ENCODE measurements at regions not wholly inside any gene's neighbourhood (a gene's known extent, or its start where the extent isn't known, plus 50 kb on each side); places are given as distances from the start of the nearest gene placed in this dataset.
A peak's percentile ranks its signal among the peaks of the same experiment; 100 is the strongest.

DNA sequence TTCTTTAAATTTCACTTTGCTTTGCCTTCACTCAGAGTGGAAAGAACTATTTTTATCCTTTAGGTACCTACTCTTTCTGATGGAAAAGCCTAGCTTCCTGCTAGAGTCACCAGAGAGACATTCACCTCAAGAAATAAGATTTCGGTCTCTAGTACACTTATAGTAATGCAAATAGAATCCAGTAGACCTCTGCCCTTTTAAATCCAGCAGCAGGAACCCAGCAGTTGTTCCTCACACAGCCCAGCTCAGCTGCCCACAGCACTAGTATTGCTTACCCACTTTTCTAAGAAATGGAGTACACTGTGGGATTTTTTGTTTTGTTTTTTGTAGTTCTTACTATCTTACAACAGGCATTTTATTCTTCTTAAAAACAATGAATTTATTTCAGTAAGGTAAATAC lies 497.0 kb upstream of the CCDC54 start:
- H3K9me3 ChIP-seq (ENCODE audit: control insufficient read depth, insufficient read depth, low read length), result no peaks in the 10 kb centered on the region; the same call in 1 of the 2 replicates
- no peaks in the 10 kb centered on the region for H3K36me3 ChIP-seq (ENCODE audit: insufficient read depth, low read length)
- peaks cover 13% of the 10 kb centered on the region for H3K4me1 ChIP-seq (ENCODE audit: insufficient read depth, low read length)
- H3K9ac ChIP-seq (ENCODE audit: low read depth, low read length), result no peak overlapping the region

DNA sequence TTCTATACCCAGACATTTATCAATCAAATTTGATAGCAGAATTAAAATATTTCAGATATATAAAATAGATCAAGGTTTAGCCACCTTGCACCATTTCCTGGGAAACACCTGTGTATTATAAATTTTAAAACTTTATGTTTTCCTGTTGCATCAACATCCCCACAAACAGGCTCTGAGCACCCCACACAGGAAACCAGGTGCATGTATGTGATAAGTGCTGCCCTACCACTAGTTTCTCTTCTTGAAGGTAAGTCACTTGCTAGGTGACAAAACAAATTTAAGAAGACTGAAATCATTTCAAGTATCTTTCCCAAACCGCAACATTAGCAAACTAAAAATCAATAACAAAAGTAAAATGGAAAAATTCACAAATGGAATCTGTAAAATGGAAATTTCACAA lies 496.1 kb upstream of the CCDC54 start:
- H3K4me1 ChIP-seq (ENCODE audit: insufficient read depth, low read length), result peaks cover 13% of the 10 kb centered on the region
- no peak overlapping the region for H3K9ac ChIP-seq (ENCODE audit: low read depth, low read length)
- H3K36me3 ChIP-seq (ENCODE audit: insufficient read depth, low read length), result no peaks in the 10 kb centered on the region
- no peaks in the 10 kb centered on the region; the same call in 1 of the 2 replicates for H3K9me3 ChIP-seq (ENCODE audit: control insufficient read depth, insufficient read depth, low read length)

DNA sequence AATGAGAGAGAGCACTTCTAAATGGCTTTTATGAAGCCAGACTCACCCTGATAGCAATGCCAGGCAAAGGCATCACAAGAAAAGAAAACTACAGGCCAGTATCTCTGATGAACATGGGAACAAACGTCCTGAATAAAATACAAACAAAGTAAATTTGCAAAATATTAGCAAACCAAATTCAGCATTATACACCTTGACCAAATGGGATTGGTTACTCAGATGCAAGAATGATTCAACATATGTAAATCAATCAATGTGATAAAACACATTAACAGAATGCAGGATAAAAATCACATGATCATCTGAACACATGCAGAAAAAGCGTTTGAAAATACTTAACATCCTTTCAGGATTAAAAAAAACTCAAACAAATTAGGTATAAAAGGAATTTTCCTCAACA lies 494.9 kb upstream of the CCDC54 start:
- Histone ChIP-seq H3K9ac (ENCODE audit: low read depth, low read length) (no peak overlapping the region), H3K9me3 (ENCODE audit: control insufficient read depth, insufficient read depth, low read length) (no peaks in the 10 kb centered on the region; the same call in 1 of the 2 replicates), H3K4me1 (ENCODE audit: insufficient read depth, low read length) (peaks cover 13% of the 10 kb centered on the region), H3K36me3 (ENCODE audit: insufficient read depth, low read length) (no peaks in the 10 kb centered on the region)

DNA sequence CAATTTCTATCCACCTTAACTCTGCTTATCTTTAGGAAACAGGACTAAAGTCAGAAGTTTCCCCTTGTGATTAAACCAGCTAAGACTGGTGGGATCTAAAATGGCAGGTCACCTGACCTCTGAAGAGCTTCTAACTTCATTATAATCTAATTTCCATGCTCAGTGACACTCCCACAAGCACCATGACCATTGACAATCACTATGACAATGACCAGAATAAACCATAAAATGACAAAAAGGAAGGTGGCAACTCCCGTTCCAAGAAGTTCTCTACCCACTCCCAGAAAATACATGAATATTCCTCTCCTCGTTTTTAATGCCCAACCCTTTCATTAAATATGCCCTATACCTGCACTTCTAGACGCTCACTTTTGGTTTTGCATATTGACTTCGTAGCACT lies 471.2 kb upstream of the CCDC54 start:
- Histone ChIP-seq H3K36me3 (ENCODE audit: insufficient read depth, low read length) (peaks cover 14% of the 10 kb centered on the region; the same call in 1 of the 2 replicates), H3K4me1 (ENCODE audit: insufficient read depth, low read length) (no peaks in the 10 kb centered on the region), H3K9ac (ENCODE audit: low read depth, low read length) (no peak overlapping the region), H3K9me3 (ENCODE audit: control insufficient read depth, insufficient read depth, low read length) (peaks cover 18% of the 10 kb centered on the region)

DNA sequence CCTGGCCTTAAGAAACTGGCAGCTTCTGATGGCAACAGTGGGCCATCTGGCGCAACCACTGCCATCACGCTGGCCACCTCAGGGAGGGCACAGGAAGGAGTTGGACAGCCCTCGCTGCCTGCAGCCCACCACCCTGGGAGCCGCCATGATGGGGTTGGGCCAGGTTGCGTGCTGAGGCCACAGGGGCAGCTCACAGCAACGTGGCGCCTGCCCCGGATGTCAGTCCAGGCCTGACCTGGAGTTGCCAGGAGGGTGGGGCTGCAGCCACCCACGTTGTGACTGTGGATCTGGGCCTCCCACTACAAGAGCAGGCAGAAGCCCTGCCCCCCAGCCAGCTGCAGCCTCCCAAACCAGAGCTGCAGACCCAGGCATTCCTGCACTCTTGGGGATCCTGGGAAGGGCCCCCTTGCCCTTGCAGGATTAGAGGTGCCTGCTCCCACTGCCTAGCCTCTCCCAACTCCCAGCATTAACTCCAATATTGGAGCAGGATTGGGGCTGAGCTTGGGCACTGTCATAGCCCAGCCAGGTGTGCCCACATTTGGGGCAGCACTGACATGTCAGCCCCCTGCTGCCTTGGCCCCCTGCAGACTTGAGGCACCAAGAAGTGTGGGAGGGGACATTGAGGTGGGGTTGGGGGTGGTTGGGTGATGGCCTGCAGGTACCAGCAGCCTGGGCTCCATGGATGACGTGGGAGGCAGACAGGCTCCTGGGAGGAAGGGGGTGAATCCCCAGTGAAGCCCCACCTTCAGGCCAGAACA lies 468.9 kb upstream of the CCDC54 start:
- H3K36me3 ChIP-seq (ENCODE audit: insufficient read depth, low read length), result peaks cover 14% of the 10 kb centered on the region; the same call in 1 of the 2 replicates
- H3K9me3 ChIP-seq (ENCODE audit: control insufficient read depth, insufficient read depth, low read length), result peaks cover 18% of the 10 kb centered on the region
- no peaks in the 10 kb centered on the region; the same call in 1 of the 2 replicates for H3K4me1 ChIP-seq (ENCODE audit: insufficient read depth, low read length)
- H3K9ac ChIP-seq (ENCODE audit: low read depth, low read length), result no peak overlapping the region

- Histone ChIP-seq H3K9me3 (ENCODE audit: control insufficient read depth, insufficient read depth, low read length) (peaks cover 18% of the 10 kb centered on the region), H3K4me1 (ENCODE audit: insufficient read depth, low read length) (peaks cover 15% of the 10 kb centered on the region), H3K9ac (ENCODE audit: low read depth, low read length) (peak overlapping the region; percentile 68), H3K36me3 (ENCODE audit: insufficient read depth, low read length) (peaks cover 14% of the 10 kb centered on the region; the same call in 1 of the 2 replicates)
Observed at GRCh38 chr3:106913111-106913698, 464.0 kb upstream of the CCDC54 start.

- peaks cover 14% of the 10 kb centered on the region; the same call in 1 of the 2 replicates for H3K36me3 ChIP-seq (ENCODE audit: insufficient read depth, low read length)
- H3K4me1 ChIP-seq (ENCODE audit: insufficient read depth, low read length), result peaks cover 15% of the 10 kb centered on the region
- peak overlapping the region; percentile 26; the same call in 1 of the 2 replicates for H3K9ac ChIP-seq (ENCODE audit: low read depth, low read length)
- H3K9me3 ChIP-seq (ENCODE audit: control insufficient read depth, insufficient read depth, low read length), result peaks cover 14% of the 10 kb centered on the region
Observed at GRCh38 chr3:106913966-106914365, 463.3 kb upstream of the CCDC54 start.

DNA sequence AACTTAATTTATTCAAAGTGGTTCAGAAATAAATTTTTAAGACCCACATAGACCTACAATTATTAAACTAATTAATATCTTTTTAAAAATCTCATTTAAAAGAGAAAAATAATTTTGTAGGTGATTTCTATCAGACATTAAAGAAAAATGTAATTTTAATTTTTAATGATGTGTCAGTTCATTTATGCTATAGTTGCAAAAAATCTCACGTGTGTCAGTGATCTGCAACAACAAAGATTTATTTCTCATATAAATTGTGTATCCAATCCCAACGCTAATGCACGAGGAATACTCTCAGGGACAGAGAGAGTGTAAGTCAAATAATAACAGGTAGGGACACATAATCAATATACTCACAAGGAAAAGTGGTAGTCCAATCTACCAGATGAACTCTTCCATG lies 456.6 kb upstream of the CCDC54 start:
- H3K36me3 ChIP-seq (ENCODE audit: insufficient read depth, low read length), result no peaks in the 10 kb centered on the region
- peaks cover 5% of the 10 kb centered on the region; the same call in 1 of the 2 replicates for H3K4me1 ChIP-seq (ENCODE audit: insufficient read depth, low read length)
- H3K9ac ChIP-seq (ENCODE audit: low read depth, low read length), result no peak overlapping the region
- H3K9me3 ChIP-seq (ENCODE audit: control insufficient read depth, insufficient read depth, low read length), result no peaks in the 10 kb centered on the region

DNA sequence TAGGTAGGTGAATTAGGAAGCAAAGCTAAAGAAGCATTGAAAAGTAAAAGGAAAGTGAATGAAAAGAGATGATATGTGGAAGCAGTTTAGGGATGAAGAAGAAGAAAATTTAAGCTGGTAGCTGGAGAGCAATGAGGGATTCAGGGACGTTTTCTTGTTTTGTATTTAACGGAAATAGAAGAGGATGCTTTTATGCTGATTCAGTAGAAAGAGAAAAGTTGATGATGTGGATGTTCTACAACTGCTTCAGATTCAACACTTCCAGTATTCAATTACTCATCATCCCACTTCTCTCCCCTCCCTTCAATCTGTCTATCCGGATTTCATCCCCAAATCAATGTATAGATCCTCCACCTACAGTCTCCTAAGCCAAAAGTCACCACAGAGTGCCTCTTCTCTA lies 448.2 kb upstream of the CCDC54 start:
- Histone ChIP-seq H3K9me3 (ENCODE audit: control insufficient read depth, insufficient read depth, low read length) (peaks cover 4% of the 10 kb centered on the region), H3K4me1 (ENCODE audit: insufficient read depth, low read length) (no peaks in the 10 kb centered on the region), H3K9ac (ENCODE audit: low read depth, low read length) (no peak overlapping the region), H3K36me3 (ENCODE audit: insufficient read depth, low read length) (no peaks in the 10 kb centered on the region)

DNA sequence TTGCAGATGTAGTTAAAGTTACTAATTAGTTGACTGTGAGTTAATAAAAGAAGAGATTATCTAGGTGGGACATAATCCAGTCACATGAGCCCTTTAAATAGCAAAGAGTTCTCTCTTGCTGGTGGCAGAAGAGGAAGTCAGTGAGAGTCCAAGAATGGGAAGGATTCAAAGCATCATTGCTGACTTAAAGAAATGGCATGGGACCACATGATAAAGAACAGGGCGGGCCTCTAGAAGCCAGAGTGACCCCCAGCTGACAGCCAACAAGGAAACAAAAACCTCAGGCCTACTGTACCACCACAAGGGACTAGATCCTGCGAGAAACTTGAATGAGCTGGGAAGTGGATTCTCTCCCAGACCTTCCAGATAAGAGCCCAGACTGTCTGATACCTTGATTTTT lies 447.2 kb upstream of the CCDC54 start:
- Histone ChIP-seq H3K36me3 (ENCODE audit: insufficient read depth, low read length) (no peaks in the 10 kb centered on the region), H3K4me1 (ENCODE audit: insufficient read depth, low read length) (no peaks in the 10 kb centered on the region), H3K9ac (ENCODE audit: low read depth, low read length) (no peak overlapping the region), H3K9me3 (ENCODE audit: control insufficient read depth, insufficient read depth, low read length) (peaks cover 9% of the 10 kb centered on the region)

DNA sequence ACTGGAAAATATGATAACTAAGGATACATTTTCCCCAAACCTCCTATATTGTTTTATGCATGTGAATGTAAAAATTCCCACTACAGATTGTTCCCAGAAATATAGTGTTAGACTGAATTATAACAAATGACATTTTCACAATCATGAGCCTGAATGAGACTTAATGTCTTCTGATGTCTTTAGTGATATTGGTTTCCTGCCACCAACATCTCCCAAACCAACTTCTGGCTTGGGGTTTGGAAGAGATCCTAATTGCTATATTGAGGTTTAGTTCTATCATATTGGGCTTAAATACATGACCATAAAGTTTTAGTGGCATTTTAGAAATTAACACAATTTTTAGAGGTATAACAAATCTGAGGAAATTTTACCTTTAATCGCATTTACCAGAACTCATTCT lies 445.3 kb upstream of the CCDC54 start:
- Histone ChIP-seq H3K4me1 (ENCODE audit: insufficient read depth, low read length) (no peaks in the 10 kb centered on the region), H3K9ac (ENCODE audit: low read depth, low read length) (no peak overlapping the region), H3K9me3 (ENCODE audit: control insufficient read depth, insufficient read depth, low read length) (peaks cover 9% of the 10 kb centered on the region), H3K36me3 (ENCODE audit: insufficient read depth, low read length) (no peaks in the 10 kb centered on the region)

GRCh38 chr3:106936337-106936736 lies 440.9 kb upstream of the CCDC54 start:
- Histone ChIP-seq H3K9me3 (ENCODE audit: control insufficient read depth, insufficient read depth, low read length) (peaks cover 9% of the 10 kb centered on the region; the same call in 1 of the 2 replicates), H3K4me1 (ENCODE audit: insufficient read depth, low read length) (no peaks in the 10 kb centered on the region), H3K9ac (ENCODE audit: low read depth, low read length) (no peak overlapping the region), H3K36me3 (ENCODE audit: insufficient read depth, low read length) (no peaks in the 10 kb centered on the region)

- Histone ChIP-seq H3K4me1 (ENCODE audit: insufficient read depth, low read length) (no peaks in the 10 kb centered on the region), H3K9me3 (ENCODE audit: control insufficient read depth, insufficient read depth, low read length) (0 out of 2 replicates have a peak, but pooled peaks cover 4% of the 10 kb centered on the region), H3K36me3 (ENCODE audit: insufficient read depth, low read length) (no peaks in the 10 kb centered on the region), H3K9ac (ENCODE audit: low read depth, low read length) (no peak overlapping the region)
Observed at GRCh38 chr3:106942051-106942450, 435.2 kb upstream of the CCDC54 start.

DNA sequence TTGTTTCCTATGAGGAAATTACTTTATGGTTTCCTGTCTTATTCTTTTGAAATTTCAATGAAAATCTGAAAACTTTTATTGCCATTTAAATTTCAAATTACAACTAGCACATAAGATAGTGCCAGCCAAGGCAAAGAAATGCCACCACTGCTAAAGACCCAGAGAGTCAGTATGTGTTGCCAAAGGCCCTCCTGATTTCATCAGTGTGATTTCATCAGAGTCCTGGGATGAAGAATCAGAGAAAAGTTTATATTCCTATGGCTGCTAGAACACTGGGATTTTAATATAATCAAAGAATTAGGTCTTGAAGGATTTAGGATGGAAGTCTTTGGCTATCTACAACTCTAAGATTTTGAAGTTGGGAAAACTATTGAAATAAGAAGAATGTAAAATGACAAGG lies 434.2 kb upstream of the CCDC54 start:
- Histone ChIP-seq H3K36me3 (ENCODE audit: insufficient read depth, low read length) (no peaks in the 10 kb centered on the region), H3K4me1 (ENCODE audit: insufficient read depth, low read length) (no peaks in the 10 kb centered on the region), H3K9me3 (ENCODE audit: control insufficient read depth, insufficient read depth, low read length) (0 out of 2 replicates have a peak, but pooled peaks cover 4% of the 10 kb centered on the region), H3K9ac (ENCODE audit: low read depth, low read length) (no peak overlapping the region)

DNA sequence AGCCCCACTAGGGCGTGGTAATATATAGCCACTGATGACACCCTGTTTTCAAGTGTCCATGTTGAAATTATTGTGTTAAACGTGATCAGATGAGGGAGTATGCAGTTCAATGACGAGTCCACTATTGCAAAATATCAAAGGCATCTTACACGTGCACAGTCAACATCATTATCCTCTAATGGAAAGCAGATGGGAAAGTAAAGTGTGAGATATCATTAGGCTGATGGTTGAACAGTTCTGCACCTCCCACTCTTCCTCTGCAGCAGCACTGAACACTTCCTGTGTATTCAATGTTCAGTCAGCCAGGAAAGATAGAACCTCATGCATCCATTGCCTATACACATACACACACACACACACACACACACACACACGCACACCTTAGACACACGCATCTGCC lies 431.8 kb upstream of the CCDC54 start:
- no peaks in the 10 kb centered on the region for H3K4me1 ChIP-seq (ENCODE audit: insufficient read depth, low read length)
- no peaks in the 10 kb centered on the region for H3K36me3 ChIP-seq (ENCODE audit: insufficient read depth, low read length)
- no peak overlapping the region for H3K9ac ChIP-seq (ENCODE audit: low read depth, low read length)
- 0 out of 2 replicates have a peak, but pooled peaks cover 3% of the 10 kb centered on the region for H3K9me3 ChIP-seq (ENCODE audit: control insufficient read depth, insufficient read depth, low read length)

Data from ES-I3 (cell line).